ENCODE measurements at regions not wholly inside any gene's neighbourhood (a gene's known extent, or its start where the extent isn't known, plus 50 kb on each side); places are given as distances from the start of the nearest gene placed in this dataset.

DNA sequence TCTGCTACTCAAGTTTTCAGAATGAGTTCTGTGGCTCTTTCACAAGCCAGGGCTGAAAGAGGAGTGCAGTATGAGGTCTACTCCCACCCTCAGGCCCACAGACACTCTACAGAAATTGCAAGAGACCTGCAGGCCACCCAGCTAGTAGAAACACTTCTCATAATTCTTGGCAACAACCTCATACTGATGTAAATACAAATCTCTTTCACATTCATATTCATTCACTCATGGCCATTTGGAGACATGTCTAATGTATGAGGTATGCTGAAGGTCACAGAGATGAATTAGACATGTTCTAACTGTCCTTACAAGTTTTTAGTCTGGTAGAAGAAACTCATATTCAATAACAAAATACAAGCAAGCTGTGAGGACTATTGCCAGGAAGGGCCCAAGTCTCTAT lies 83.8 kb upstream of the KLHL29 start:
- TF ChIP-seq, protein P1, sequence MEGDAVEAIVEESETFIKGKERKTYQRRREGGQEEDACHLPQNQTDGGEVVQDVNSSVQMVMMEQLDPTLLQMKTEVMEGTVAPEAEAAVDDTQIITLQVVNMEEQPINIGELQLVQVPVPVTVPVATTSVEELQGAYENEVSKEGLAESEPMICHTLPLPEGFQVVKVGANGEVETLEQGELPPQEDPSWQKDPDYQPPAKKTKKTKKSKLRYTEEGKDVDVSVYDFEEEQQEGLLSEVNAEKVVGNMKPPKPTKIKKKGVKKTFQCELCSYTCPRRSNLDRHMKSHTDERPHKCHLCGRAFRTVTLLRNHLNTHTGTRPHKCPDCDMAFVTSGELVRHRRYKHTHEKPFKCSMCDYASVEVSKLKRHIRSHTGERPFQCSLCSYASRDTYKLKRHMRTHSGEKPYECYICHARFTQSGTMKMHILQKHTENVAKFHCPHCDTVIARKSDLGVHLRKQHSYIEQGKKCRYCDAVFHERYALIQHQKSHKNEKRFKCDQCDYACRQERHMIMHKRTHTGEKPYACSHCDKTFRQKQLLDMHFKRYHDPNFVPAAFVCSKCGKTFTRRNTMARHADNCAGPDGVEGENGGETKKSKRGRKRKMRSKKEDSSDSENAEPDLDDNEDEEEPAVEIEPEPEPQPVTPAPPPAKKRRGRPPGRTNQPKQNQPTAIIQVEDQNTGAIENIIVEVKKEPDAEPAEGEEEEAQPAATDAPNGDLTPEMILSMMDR (IDR thresholded peaks at IDR 0.05), result no peak
- TF ChIP-seq EP300 (IDR thresholded peaks at IDR 0.05), result no peak
- no peak for TF ChIP-seq POLR2A (IDR thresholded peaks at IDR 0.05)

Data from ovary (tissue), 3 donors.